ENCODE measurements at regions not wholly inside any gene's neighbourhood (a gene's known extent, or its start where the extent isn't known, plus 50 kb on each side); places are given as distances from the start of the nearest gene placed in this dataset.
"Not testable (repeated sequence)": the region's sequence is repeated elsewhere in the genome, so short reads cannot be mapped to it uniquely, and the experiment has no call there.

- POLR2A ChIA-PET; H3K27ac Mint-ChIP-seq (ENCODE audit: low read depth, unreplicated experiment); DNase-seq (ENCODE audit: unreplicated experiment); BruUV-seq (replicated peaks); H3K4me1 Mint-ChIP-seq (ENCODE audit: insufficient read depth, unreplicated experiment); intact Hi-C loops (cut with micrococcal nuclease); H3K27me3 Mint-ChIP-seq (ENCODE audit: insufficient read depth, unreplicated experiment); H3K4me3 Mint-ChIP-seq (ENCODE audit: unreplicated experiment); CTCF ChIA-PET; H3K9me3 Mint-ChIP-seq (ENCODE audit: unreplicated experiment); H3K36me3 Mint-ChIP-seq (ENCODE audit: insufficient read depth, unreplicated experiment): not testable (repeated sequence)
Observed at GRCh38 chr9:66820014-66820660, 80.4 kb upstream of the ZNF658 start.

- intact Hi-C loops (cut with micrococcal nuclease); POLR2A ChIA-PET; H3K4me1 Mint-ChIP-seq (ENCODE audit: insufficient read depth, unreplicated experiment); DNase-seq (ENCODE audit: unreplicated experiment); CTCF ChIA-PET; BruUV-seq (replicated peaks); H3K27me3 Mint-ChIP-seq (ENCODE audit: insufficient read depth, unreplicated experiment); H3K27ac Mint-ChIP-seq (ENCODE audit: low read depth, unreplicated experiment); H3K36me3 Mint-ChIP-seq (ENCODE audit: insufficient read depth, unreplicated experiment); H3K9me3 Mint-ChIP-seq (ENCODE audit: unreplicated experiment); H3K4me3 Mint-ChIP-seq (ENCODE audit: unreplicated experiment): not testable (repeated sequence)
Observed at GRCh38 chr9:66824169-66824568, 76.4 kb upstream of the ZNF658 start.

GRCh38 chr9:66829853-66830252 lies 70.7 kb upstream of the ZNF658 start:
- BruUV-seq (replicated peaks); CTCF ChIA-PET; H3K4me1 Mint-ChIP-seq (ENCODE audit: insufficient read depth, unreplicated experiment); POLR2A ChIA-PET; intact Hi-C loops (cut with micrococcal nuclease); H3K27me3 Mint-ChIP-seq (ENCODE audit: insufficient read depth, unreplicated experiment); H3K36me3 Mint-ChIP-seq (ENCODE audit: insufficient read depth, unreplicated experiment); H3K9me3 Mint-ChIP-seq (ENCODE audit: unreplicated experiment); H3K27ac Mint-ChIP-seq (ENCODE audit: low read depth, unreplicated experiment); DNase-seq (ENCODE audit: unreplicated experiment); H3K4me3 Mint-ChIP-seq (ENCODE audit: unreplicated experiment): not testable (repeated sequence)

- POLR2A ChIA-PET; CTCF ChIA-PET; H3K27me3 Mint-ChIP-seq (ENCODE audit: insufficient read depth, unreplicated experiment); H3K9me3 Mint-ChIP-seq (ENCODE audit: unreplicated experiment); BruUV-seq (replicated peaks); DNase-seq (ENCODE audit: unreplicated experiment); H3K4me3 Mint-ChIP-seq (ENCODE audit: unreplicated experiment); H3K27ac Mint-ChIP-seq (ENCODE audit: low read depth, unreplicated experiment); H3K36me3 Mint-ChIP-seq (ENCODE audit: insufficient read depth, unreplicated experiment); intact Hi-C loops (cut with micrococcal nuclease); H3K4me1 Mint-ChIP-seq (ENCODE audit: insufficient read depth, unreplicated experiment): not testable (repeated sequence)
Observed at GRCh38 chr9:66830777-66831497, 69.6 kb upstream of the ZNF658 start.

- CTCF ChIA-PET; H3K4me3 Mint-ChIP-seq (ENCODE audit: unreplicated experiment); H3K36me3 Mint-ChIP-seq (ENCODE audit: insufficient read depth, unreplicated experiment); POLR2A ChIA-PET; H3K4me1 Mint-ChIP-seq (ENCODE audit: insufficient read depth, unreplicated experiment); H3K27me3 Mint-ChIP-seq (ENCODE audit: insufficient read depth, unreplicated experiment); intact Hi-C loops (cut with micrococcal nuclease); H3K27ac Mint-ChIP-seq (ENCODE audit: low read depth, unreplicated experiment); DNase-seq (ENCODE audit: unreplicated experiment); H3K9me3 Mint-ChIP-seq (ENCODE audit: unreplicated experiment); BruUV-seq (replicated peaks): not testable (repeated sequence)
Observed at GRCh38 chr9:66832222-66832621, 68.3 kb upstream of the ZNF658 start.

- H3K9me3 Mint-ChIP-seq (ENCODE audit: unreplicated experiment); DNase-seq (ENCODE audit: unreplicated experiment); CTCF ChIA-PET; intact Hi-C loops (cut with micrococcal nuclease); H3K27ac Mint-ChIP-seq (ENCODE audit: low read depth, unreplicated experiment); BruUV-seq (replicated peaks); H3K4me1 Mint-ChIP-seq (ENCODE audit: insufficient read depth, unreplicated experiment); H3K36me3 Mint-ChIP-seq (ENCODE audit: insufficient read depth, unreplicated experiment); H3K27me3 Mint-ChIP-seq (ENCODE audit: insufficient read depth, unreplicated experiment); H3K4me3 Mint-ChIP-seq (ENCODE audit: unreplicated experiment); POLR2A ChIA-PET: not testable (repeated sequence)
Observed at GRCh38 chr9:66837242-66837937, 63.1 kb upstream of the ZNF658 start.
